ENCODE measurements at regions not wholly inside any gene's neighbourhood (a gene's known extent, or its start where the extent isn't known, plus 50 kb on each side); places are given as distances from the start of the nearest gene placed in this dataset.
"Not testable (repeated sequence)": the region's sequence is repeated elsewhere in the genome, so short reads cannot be mapped to it uniquely, and the experiment has no call there.

- not testable (repeated sequence) for TF ChIP-seq EZH2 (IDR thresholded peaks at IDR 0.05; ENCODE audit: borderline replicate concordance, low read depth, low read length, severe bottlenecking); CTCF (IDR thresholded peaks at IDR 0.05; ENCODE audit: extremely low read depth in 1 of 2, insufficient read depth in 1 of 2, low read depth in 1 of 2, low read length in 2 of 2); POLR2AphosphoS5 (IDR thresholded peaks at IDR 0.05; ENCODE audit: insufficient read depth, low read depth, low read length); POLR2A (IDR thresholded peaks at IDR 0.05; ENCODE audit: low read depth, low read length); JUN (IDR thresholded peaks at IDR 0.05; ENCODE audit: borderline replicate concordance, insufficient read depth, insufficient read length, low read depth); GATA2 (IDR thresholded peaks at IDR 0.05; ENCODE audit: insufficient read depth, insufficient read length, low read depth, low read length)
These were observed 125.3 kb upstream of the PJA2 start for GRCh38 chr5:109535090-109535489.
